Epithelial cell of proximal tubule (primary cell): ENCODE measurements at regions not wholly inside any gene's neighbourhood (a gene's known extent, or its start where the extent isn't known, plus 50 kb on each side); places are given as distances from the start of the nearest gene placed in this dataset.
"Not testable (repeated sequence)": the region's sequence is repeated elsewhere in the genome, so short reads cannot be mapped to it uniquely, and the experiment has no call there.

Source experiments
- DNase-seq: peaks from one replicate; pipeline ENCODE4 v3.0.0-alpha.2; 2011; ENCODE audit warnings: low read depth
- H3K4me3 ChIP-seq: 2 replicates; pipeline ENCODE4 v1.5.1; 2011; ENCODE audit warnings: low read depth, mild to moderate bottlenecking, low read length
- TF ChIP-seq, protein P1 (sequence below): conservative IDR thresholded peaks from 2 replicates; pipeline ENCODE4 v1.5.1; 2012; ENCODE audit warnings: low read depth, mild to moderate bottlenecking, low read length

DNA sequence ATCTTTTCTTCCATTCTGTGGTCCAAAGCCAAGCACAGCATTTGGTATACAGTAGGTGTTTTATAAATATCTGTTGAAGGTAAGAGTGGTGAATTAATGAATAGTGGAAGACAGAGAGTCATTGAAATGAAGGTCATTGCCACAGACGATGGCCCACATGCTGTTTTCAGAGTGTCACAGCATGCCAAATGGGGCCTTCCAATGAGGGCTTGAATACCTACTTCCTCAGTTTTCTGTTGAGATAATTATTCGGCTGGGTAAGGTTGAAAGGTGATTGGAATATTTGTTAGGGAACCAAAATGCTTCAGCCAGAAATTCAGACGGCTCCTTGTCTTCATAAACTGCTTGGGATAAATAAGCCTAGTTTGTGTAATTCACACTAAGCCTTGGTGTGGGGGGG lies 205.3 kb upstream of the TBL1XR1 start:
- TF ChIP-seq, protein P1, sequence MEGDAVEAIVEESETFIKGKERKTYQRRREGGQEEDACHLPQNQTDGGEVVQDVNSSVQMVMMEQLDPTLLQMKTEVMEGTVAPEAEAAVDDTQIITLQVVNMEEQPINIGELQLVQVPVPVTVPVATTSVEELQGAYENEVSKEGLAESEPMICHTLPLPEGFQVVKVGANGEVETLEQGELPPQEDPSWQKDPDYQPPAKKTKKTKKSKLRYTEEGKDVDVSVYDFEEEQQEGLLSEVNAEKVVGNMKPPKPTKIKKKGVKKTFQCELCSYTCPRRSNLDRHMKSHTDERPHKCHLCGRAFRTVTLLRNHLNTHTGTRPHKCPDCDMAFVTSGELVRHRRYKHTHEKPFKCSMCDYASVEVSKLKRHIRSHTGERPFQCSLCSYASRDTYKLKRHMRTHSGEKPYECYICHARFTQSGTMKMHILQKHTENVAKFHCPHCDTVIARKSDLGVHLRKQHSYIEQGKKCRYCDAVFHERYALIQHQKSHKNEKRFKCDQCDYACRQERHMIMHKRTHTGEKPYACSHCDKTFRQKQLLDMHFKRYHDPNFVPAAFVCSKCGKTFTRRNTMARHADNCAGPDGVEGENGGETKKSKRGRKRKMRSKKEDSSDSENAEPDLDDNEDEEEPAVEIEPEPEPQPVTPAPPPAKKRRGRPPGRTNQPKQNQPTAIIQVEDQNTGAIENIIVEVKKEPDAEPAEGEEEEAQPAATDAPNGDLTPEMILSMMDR: no peak
- DNase-seq: no peak
- H3K4me3 ChIP-seq: no peak overlapping the region

- H3K4me3 ChIP-seq: no peak overlapping the region
- TF ChIP-seq, protein P1: no peak
- no peak for DNase-seq
Observed at GRCh38 chr3:177405191-177405672, 207.9 kb upstream of the TBL1XR1 start.

DNA sequence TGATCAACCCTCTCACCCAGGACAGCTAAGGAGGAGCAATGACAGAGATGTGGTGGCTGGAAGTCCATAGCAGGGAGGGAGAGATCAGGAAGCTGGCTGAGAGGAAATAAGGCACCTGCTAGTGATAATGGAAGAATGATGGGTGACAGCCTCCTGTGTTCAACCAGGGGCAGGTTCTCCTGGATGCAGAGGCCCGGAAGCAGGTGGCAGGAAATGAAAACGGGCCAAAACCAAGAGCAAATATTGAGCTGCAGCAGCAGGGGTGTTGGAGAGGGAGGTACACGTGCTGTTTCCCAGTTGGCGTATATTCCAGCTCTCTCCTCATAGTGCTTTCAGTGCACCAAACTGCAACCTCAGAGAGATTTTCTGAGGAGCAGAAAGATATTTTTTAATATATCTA lies 213.4 kb upstream of the TBL1XR1 start:
- TF ChIP-seq, protein P1: no peak
- no peak for DNase-seq
- no peak overlapping the region for H3K4me3 ChIP-seq

GRCh38 chr3:177411201-177411600 lies 213.9 kb upstream of the TBL1XR1 start:
- DNase-seq: no peak
- no peak overlapping the region for H3K4me3 ChIP-seq
- TF ChIP-seq, protein P1: no peak

DNA sequence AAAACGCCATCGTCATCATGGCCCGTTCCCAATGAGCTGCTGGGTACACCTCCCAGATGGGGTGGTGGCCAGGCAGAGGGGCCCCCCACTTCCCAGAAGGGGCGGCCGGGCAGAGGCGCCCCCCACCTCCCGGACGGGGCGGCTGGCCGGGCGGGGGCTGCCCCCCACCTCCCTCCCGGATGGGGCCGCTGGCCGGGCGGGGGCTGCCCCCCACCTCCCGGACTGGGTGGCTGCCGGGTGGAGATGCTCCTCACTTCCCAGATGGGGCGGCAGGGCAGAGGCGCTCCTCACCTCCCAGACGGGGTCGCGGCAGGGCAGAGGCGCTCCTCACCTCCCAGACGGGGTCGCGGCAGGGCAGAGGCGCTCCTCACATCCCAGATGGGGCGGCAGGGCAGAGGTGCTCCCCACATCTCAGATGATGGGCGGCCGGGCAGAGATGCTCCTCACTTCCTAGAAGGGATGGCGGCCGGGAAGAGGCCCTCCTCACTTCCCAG lies 215.4 kb upstream of the TBL1XR1 start:
- not testable (repeated sequence) for DNase-seq, H3K4me3 ChIP-seq

GRCh38 chr3:177414093-177414492 lies 216.8 kb upstream of the TBL1XR1 start:
- no peak overlapping the region for H3K4me3 ChIP-seq
- no peak for DNase-seq
- TF ChIP-seq, protein P1: no peak

GRCh38 chr3:177418787-177419186 lies 221.5 kb upstream of the TBL1XR1 start:
- no peak for DNase-seq
- TF ChIP-seq, protein P1: no peak
- no peak overlapping the region for H3K4me3 ChIP-seq
